Stimulated activated CD8-positive, alpha-beta memory T cell treated with anti-CD3 and anti-CD28 coated beads, Interleukin-7, amount 100 ng/mL, for 4 hours (primary cell): ENCODE measurements at regions not wholly inside any gene's neighbourhood (a gene's known extent, or its start where the extent isn't known, plus 50 kb on each side); places are given as distances from the start of the nearest gene placed in this dataset.
A peak's percentile ranks its signal among the peaks of the same experiment; 100 is the strongest.
"Not testable (repeated sequence)": the region's sequence is repeated elsewhere in the genome, so short reads cannot be mapped to it uniquely, and the experiment has no call there.

Source experiments
- DNase-seq, 2 donors: peaks; one replicate each; pipeline ENCODE4 v3.0.0-alpha.2; 2020; ENCODE audit warnings: low read depth in 2 of 2

- DNase-seq = not testable (repeated sequence)
Measured at GRCh38 chr17:30639391-30639790, 162.2 kb downstream of the GOSR1 start.

- not testable (repeated sequence) for DNase-seq
Measured at GRCh38 chr17:30638968-30639367, 161.8 kb downstream of the GOSR1 start.

GRCh38 chr17:30631651-30632050 is 154.4 kb downstream of the GOSR1 start:
- DNase-seq = not testable (repeated sequence)

GRCh38 chr17:30625380-30625779 is 148.2 kb downstream of the GOSR1 start:
- not testable (repeated sequence) for DNase-seq

- DNase-seq = not testable (repeated sequence)
Measured at GRCh38 chr17:30624180-30624579, 147.0 kb downstream of the GOSR1 start.

- not testable (repeated sequence) for DNase-seq
Measured at GRCh38 chr17:30609682-30610081, 132.5 kb downstream of the GOSR1 start.

GRCh38 chr17:30605523-30605922 is 128.3 kb downstream of the GOSR1 start:
- DNase-seq = no peak

GRCh38 chr17:30605027-30605426 is 127.8 kb downstream of the GOSR1 start:
- no peak for DNase-seq

- DNase-seq = not testable (repeated sequence)
Measured at GRCh38 chr17:30602396-30602795, 125.2 kb downstream of the GOSR1 start.

GRCh38 chr17:30601984-30602383 is 124.8 kb downstream of the GOSR1 start:
- DNase-seq = not testable (repeated sequence)

- peak in 1 of 2 donors; percentile 2 for DNase-seq
Measured at GRCh38 chr17:30600830-30601494, 123.8 kb downstream of the GOSR1 start.

GRCh38 chr17:30600060-30600829 is 123.0 kb downstream of the GOSR1 start:
- peak in 1 of 2 donors; percentile 53 for DNase-seq

GRCh38 chr17:30599428-30600059 is 122.3 kb downstream of the GOSR1 start:
- DNase-seq = no peak

GRCh38 chr17:30597776-30598288 is 120.6 kb downstream of the GOSR1 start:
- no peak for DNase-seq

GRCh38 chr17:30596948-30597775 is 120.0 kb downstream of the GOSR1 start:
- DNase-seq = not testable (repeated sequence)

GRCh38 chr17:30594953-30595371 is 117.8 kb downstream of the GOSR1 start:
- not testable (repeated sequence) for DNase-seq

- DNase-seq = no peak
Measured at GRCh38 chr17:30594223-30594952, 117.2 kb downstream of the GOSR1 start.

- no peak for DNase-seq
Measured at GRCh38 chr17:30590081-30590733, 113.0 kb downstream of the GOSR1 start.

GRCh38 chr17:30589431-30589830 is 112.2 kb downstream of the GOSR1 start:
- no peak for DNase-seq

GRCh38 chr17:30588798-30589247 is 111.6 kb downstream of the GOSR1 start:
- DNase-seq = no peak
